Parathyroid adenoma (tissue), 2 donors: ENCODE measurements at regions not wholly inside any gene's neighbourhood (a gene's known extent, or its start where the extent isn't known, plus 50 kb on each side); places are given as distances from the start of the nearest gene placed in this dataset.

Experiments
- H2AFZ ChIP-seq: fragments of 300-600 bp; sonication (generic); one replicate; pipeline ENCODE4 v1.7.0; 2017; ENCODE audit warnings: antibody characterized with exemption, mild to moderate bottlenecking
- H3K27ac ChIP-seq: fragments of 300-600 bp; sonication (generic); one replicate; pipeline ENCODE4 v1.7.0; 2017
- H3K27me3 ChIP-seq: fragments of 300-600 bp; sonication (generic); one replicate; pipeline ENCODE4 v1.7.0; 2017; ENCODE audit warnings: low read length; ENCODE audit not compliant: control insufficient read depth, insufficient read depth
- H3K36me3 ChIP-seq: fragments of 300-600 bp; sonication (generic); one replicate; pipeline ENCODE4 v1.7.0; 2017; ENCODE audit warnings: low read length; ENCODE audit not compliant: control insufficient read depth, insufficient read depth
- H3K4me1 ChIP-seq: fragments of 300-600 bp; sonication (generic); one replicate; pipeline ENCODE4 v1.7.0; 2017; ENCODE audit warnings: control low read depth
- H3K4me2 ChIP-seq: fragments of 300-600 bp; sonication (generic); one replicate; pipeline ENCODE4 v1.7.0; 2017; ENCODE audit warnings: low read length
- H3K4me3 ChIP-seq: fragments of 300-600 bp; sonication (generic); one replicate; pipeline ENCODE4 v1.7.0; 2017; ENCODE audit warnings: low read depth, low read length
- H3K79me2 ChIP-seq: fragments of 300-600 bp; sonication (generic); one replicate; pipeline ENCODE4 v1.7.0; 2017; ENCODE audit warnings: control low read depth
- H3K9ac ChIP-seq: fragments of 300-600 bp; sonication (generic); one replicate; pipeline ENCODE4 v1.7.0; 2017; ENCODE audit warnings: mild to moderate bottlenecking
- H3K9me3 ChIP-seq: fragments of 300-600 bp; sonication (generic); one replicate; pipeline ENCODE4 v1.7.0; 2017; ENCODE audit warnings: low read length; ENCODE audit not compliant: control insufficient read depth
- CTCF ChIP-seq: fragments of 300-600 bp; sonication (generic); IDR thresholded peaks from one replicate; pipeline ENCODE4 v1.7.0; 2017; ENCODE audit warnings: antibody characterized with exemption, mild to moderate bottlenecking
- donor health status: primary hyperparathyroidism.

- Histone ChIP-seq H3K4me1 (no peaks in the 10 kb centered on the region), H2AFZ (no peak overlapping the region), H3K4me2 (no peak overlapping the region), H3K9ac (no peak overlapping the region), H3K36me3 (no peaks in the 10 kb centered on the region), H3K9me3 (no peaks in the 10 kb centered on the region), H3K27ac (no peak overlapping the region), H3K27me3 (no peaks in the 10 kb centered on the region), H3K4me3 (no peak overlapping the region), H3K79me2 (no peaks in the 10 kb centered on the region)
- no peak for TF ChIP-seq CTCF
Observed at GRCh38 chr4:119707336-119707735, 78.7 kb upstream of the PDE5A start.

- H3K9me3 ChIP-seq: no peaks in the 10 kb centered on the region
- H3K79me2 ChIP-seq: no peaks in the 10 kb centered on the region
- H3K4me1 ChIP-seq: no peaks in the 10 kb centered on the region
- H3K4me3 ChIP-seq: no peak overlapping the region
- H2AFZ ChIP-seq: no peak overlapping the region
- no peaks in the 10 kb centered on the region for H3K36me3 ChIP-seq
- H3K27me3 ChIP-seq: no peaks in the 10 kb centered on the region
- TF ChIP-seq CTCF: no peak
- H3K9ac ChIP-seq: no peak overlapping the region
- no peak overlapping the region for H3K4me2 ChIP-seq
- no peak overlapping the region for H3K27ac ChIP-seq
Observed at GRCh38 chr4:119706804-119707203, 78.2 kb upstream of the PDE5A start.

GRCh38 chr4:119697887-119698393 lies 69.3 kb upstream of the PDE5A start:
- no peaks in the 10 kb centered on the region for H3K4me1 ChIP-seq
- H3K9ac ChIP-seq: no peak overlapping the region
- H2AFZ ChIP-seq: no peak overlapping the region
- H3K79me2 ChIP-seq: no peaks in the 10 kb centered on the region
- H3K27ac ChIP-seq: no peak overlapping the region
- no peak for TF ChIP-seq CTCF
- no peaks in the 10 kb centered on the region for H3K9me3 ChIP-seq
- H3K36me3 ChIP-seq: no peaks in the 10 kb centered on the region
- H3K4me2 ChIP-seq: no peak overlapping the region
- no peaks in the 10 kb centered on the region for H3K27me3 ChIP-seq
- H3K4me3 ChIP-seq: no peak overlapping the region

GRCh38 chr4:119696963-119697362 lies 68.4 kb upstream of the PDE5A start:
- H3K9ac ChIP-seq: no peak overlapping the region
- no peak overlapping the region for H3K4me2 ChIP-seq
- no peak overlapping the region for H2AFZ ChIP-seq
- no peaks in the 10 kb centered on the region for H3K4me1 ChIP-seq
- no peak overlapping the region for H3K27ac ChIP-seq
- H3K27me3 ChIP-seq: no peaks in the 10 kb centered on the region
- H3K9me3 ChIP-seq: no peaks in the 10 kb centered on the region
- TF ChIP-seq CTCF: no peak
- no peak overlapping the region for H3K4me3 ChIP-seq
- no peaks in the 10 kb centered on the region for H3K79me2 ChIP-seq
- no peaks in the 10 kb centered on the region for H3K36me3 ChIP-seq

GRCh38 chr4:119695216-119695615 lies 66.6 kb upstream of the PDE5A start:
- Histone ChIP-seq H3K9ac (no peak overlapping the region), H3K27ac (no peak overlapping the region), H3K36me3 (no peaks in the 10 kb centered on the region), H3K4me3 (no peak overlapping the region), H3K4me2 (no peak overlapping the region), H3K4me1 (no peaks in the 10 kb centered on the region), H3K79me2 (no peaks in the 10 kb centered on the region), H3K9me3 (no peaks in the 10 kb centered on the region), H2AFZ (no peak overlapping the region), H3K27me3 (no peaks in the 10 kb centered on the region)
- no peak for TF ChIP-seq CTCF
